Muscle of leg (tissue), 3 donors: ENCODE measurements at regions not wholly inside any gene's neighbourhood (a gene's known extent, or its start where the extent isn't known, plus 50 kb on each side); places are given as distances from the start of the nearest gene placed in this dataset.

ENCODE experiments used
- DNase-seq: peaks from one replicate; pipeline ENCODE4 v3.0.0; 2013
- H3K27ac ChIP-seq: one replicate; pipeline ENCODE4 v1.5.1; 2013; ENCODE audit warnings: mild to moderate bottlenecking, low read length, control low read depth
- H3K27me3 ChIP-seq: one replicate; pipeline ENCODE4 v1.6.1; 2013; ENCODE audit warnings: low read length; ENCODE audit not compliant: control insufficient read depth, insufficient read depth
- H3K36me3 ChIP-seq: one replicate; pipeline ENCODE4 v1.6.1; 2013; ENCODE audit warnings: low read length; ENCODE audit not compliant: control insufficient read depth, insufficient read depth
- H3K4me1 ChIP-seq: one replicate; pipeline ENCODE4 v1.6.1; 2013; ENCODE audit warnings: low read length; ENCODE audit not compliant: control insufficient read depth, insufficient read depth
- H3K4me3 ChIP-seq: one replicate; pipeline ENCODE4 v1.5.1; 2013; ENCODE audit warnings: low read length, control low read depth
- H3K9me3 ChIP-seq: replicated peaks from 2 replicates; pipeline ENCODE4 v1.6.1; 2013; ENCODE audit warnings: low read depth, low read length; ENCODE audit not compliant: control insufficient read depth
- WGBS: methylation state at CpG from one replicate; pipeline ENCODE4 v1.1.5; 2013; ENCODE audit warnings: missing lambda C conversion rate; ENCODE audit not compliant: insufficient coverage; 5-methylcytosine and 5-hydroxymethylcytosine counted together

DNA sequence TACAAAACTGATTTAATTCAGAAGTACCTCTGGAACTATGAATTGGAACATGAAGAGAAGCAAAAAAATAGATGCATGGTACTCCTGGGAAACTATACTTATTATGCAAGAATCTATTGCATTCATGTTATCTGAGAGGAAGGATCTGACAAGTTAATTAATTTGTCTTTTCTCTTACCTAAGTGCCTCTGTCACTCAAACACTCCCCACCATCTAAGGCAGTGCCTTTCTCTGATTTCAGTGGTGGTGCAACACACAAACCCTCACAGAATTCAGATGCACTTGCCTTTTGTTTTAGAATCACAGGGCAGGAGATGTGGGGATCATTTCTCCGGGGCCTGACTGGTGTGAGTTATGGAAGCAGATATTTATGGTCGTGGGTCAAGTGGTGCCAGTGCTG lies 52.5 kb upstream of the C9orf72 start:
- no CpG with 5 or more reads among the region's 2 CpGs for WGBS
- no peaks in the 10 kb centered on the region for H3K27me3 ChIP-seq
- H3K4me3 ChIP-seq = no peak overlapping the region
- no peaks in the 10 kb centered on the region for H3K9me3 ChIP-seq
- no peak for DNase-seq
- no peaks in the 10 kb centered on the region for H3K36me3 ChIP-seq
- H3K4me1 ChIP-seq = no peaks in the 10 kb centered on the region
- H3K27ac ChIP-seq = no peak overlapping the region

GRCh38 chr9:27626244-27627187 lies 53.2 kb upstream of the C9orf72 start:
- Histone ChIP-seq H3K27me3 (no peaks in the 10 kb centered on the region), H3K4me3 (no peak overlapping the region), H3K36me3 (no peaks in the 10 kb centered on the region), H3K27ac (no peak overlapping the region), H3K9me3 (no peaks in the 10 kb centered on the region), H3K4me1 (no peaks in the 10 kb centered on the region)
- DNase-seq = no peak
- WGBS = 61% methylated on average over 5 of the region's 8 CpGs

GRCh38 chr9:27627188-27627564 lies 53.9 kb upstream of the C9orf72 start:
- Histone ChIP-seq H3K4me3 (no peak overlapping the region), H3K9me3 (no peaks in the 10 kb centered on the region), H3K27ac (no peak overlapping the region), H3K4me1 (no peaks in the 10 kb centered on the region), H3K36me3 (no peaks in the 10 kb centered on the region), H3K27me3 (no peaks in the 10 kb centered on the region)
- no peak for DNase-seq
- 0% methylated on average over 2 of the region's 5 CpGs for WGBS

DNA sequence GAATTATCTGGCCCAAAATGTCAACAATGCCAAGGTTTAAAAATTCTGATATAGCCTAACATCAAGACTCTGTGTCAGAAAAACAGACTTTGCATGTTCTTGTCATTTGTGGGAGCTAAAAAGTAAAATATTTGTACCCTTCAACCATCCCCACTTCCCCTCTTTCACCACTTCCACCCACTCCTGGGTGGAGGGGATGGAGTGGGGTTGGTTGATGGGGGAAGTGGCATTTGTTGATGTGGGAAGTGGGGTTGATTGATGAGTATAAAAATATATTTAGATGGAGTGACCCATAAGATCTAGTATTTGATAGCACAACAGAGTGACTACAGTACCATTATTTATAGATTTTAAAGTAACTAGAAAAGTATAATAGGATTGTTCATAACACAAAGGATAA lies 55.0 kb upstream of the C9orf72 start:
- no peak for DNase-seq
- no peaks in the 10 kb centered on the region for H3K4me1 ChIP-seq
- no peak overlapping the region for H3K4me3 ChIP-seq
- no peaks in the 10 kb centered on the region for H3K27me3 ChIP-seq
- no peak overlapping the region for H3K27ac ChIP-seq
- H3K9me3 ChIP-seq = no peaks in the 10 kb centered on the region
- no peaks in the 10 kb centered on the region for H3K36me3 ChIP-seq

DNA sequence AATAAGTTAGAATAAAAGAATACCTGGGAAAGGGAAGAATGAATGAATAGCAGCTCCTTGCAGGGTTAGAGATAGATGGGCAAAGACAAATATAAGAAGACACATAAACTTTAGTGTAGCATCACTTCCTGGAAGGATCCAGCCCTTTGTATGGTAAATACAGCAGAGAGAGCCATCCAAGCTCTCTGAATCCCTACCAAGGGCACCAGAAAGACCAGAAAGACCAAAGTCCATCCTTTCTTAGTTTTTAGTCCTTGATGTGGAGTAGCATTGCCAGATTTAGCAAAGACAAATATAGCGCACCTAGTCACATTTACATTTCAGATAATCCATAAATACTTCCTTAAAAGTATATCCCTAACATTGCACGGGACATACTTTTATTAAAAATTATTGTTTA lies 56.1 kb upstream of the C9orf72 start:
- Histone ChIP-seq H3K27me3 (no peaks in the 10 kb centered on the region), H3K4me3 (no peak overlapping the region), H3K4me1 (no peaks in the 10 kb centered on the region), H3K9me3 (no peaks in the 10 kb centered on the region), H3K36me3 (no peaks in the 10 kb centered on the region), H3K27ac (no peak overlapping the region)
- DNase-seq = no peak
- no CpG with 5 or more reads among the region's 2 CpGs for WGBS

DNA sequence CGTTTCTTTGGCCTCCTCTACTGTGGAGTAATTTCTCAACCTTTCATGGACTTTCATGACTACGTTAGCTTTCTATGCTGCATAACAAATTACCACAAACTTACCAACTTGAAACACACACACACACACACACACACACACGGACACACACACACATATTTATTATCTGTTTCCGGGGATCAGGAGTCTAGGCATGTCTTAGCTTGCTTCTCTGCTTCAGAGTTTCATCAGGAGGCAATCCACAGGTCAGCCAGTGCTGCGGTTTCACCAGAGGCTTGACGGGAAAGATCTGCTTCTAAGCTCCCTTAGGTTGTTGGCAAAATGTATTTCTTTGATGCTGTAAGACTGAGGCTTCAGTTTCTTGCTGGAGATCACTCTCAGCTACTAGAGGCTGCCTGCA lies 59.0 kb upstream of the C9orf72 start:
- Histone ChIP-seq H3K4me1 (no peaks in the 10 kb centered on the region), H3K27ac (no peak overlapping the region), H3K9me3 (no peaks in the 10 kb centered on the region), H3K27me3 (no peaks in the 10 kb centered on the region), H3K36me3 (no peaks in the 10 kb centered on the region), H3K4me3 (no peak overlapping the region)
- 92% methylated on average over 2 of the region's 6 CpGs for WGBS
- DNase-seq = no peak

GRCh38 chr9:27633764-27634163 lies 60.5 kb upstream of the C9orf72 start:
- no peak overlapping the region for H3K4me3 ChIP-seq
- WGBS = 78% methylated on average over 1 of the region's 4 CpGs

DNA sequence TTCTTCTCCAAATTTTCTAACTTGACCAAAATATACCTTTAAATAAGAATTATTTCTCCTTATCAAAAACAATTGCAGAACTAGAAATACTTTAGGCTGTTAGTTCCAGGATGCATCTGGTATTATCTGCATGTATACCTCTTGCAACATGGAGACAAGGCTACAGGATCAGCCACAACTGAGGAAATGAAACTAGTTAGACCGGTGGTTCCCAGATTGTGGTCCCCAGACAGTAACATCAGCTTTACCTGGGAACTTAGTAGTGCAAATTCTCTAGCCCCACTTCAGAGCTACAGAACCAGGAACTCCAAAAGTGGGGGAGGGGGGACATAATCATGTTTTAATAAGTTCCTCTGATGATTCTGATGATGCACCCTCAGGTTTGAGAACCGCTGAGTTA lies 61.6 kb upstream of the C9orf72 start:
- no CpG with 5 or more reads among the region's 2 CpGs for WGBS
- Histone ChIP-seq H3K9me3 (no peaks in the 10 kb centered on the region), H3K36me3 (no peaks in the 10 kb centered on the region), H3K27ac (no peak overlapping the region), H3K4me3 (no peak overlapping the region), H3K4me1 (no peaks in the 10 kb centered on the region), H3K27me3 (no peaks in the 10 kb centered on the region)
- DNase-seq = peak; percentile 39

More at GRCh38 chr9:27633764-27634163, 60.5 kb upstream of the C9orf72 start:
- H3K27ac ChIP-seq = no peak overlapping the region
- no peak for DNase-seq
- no peaks in the 10 kb centered on the region for H3K4me1 ChIP-seq
- no peaks in the 10 kb centered on the region for H3K9me3 ChIP-seq
- no peaks in the 10 kb centered on the region for H3K27me3 ChIP-seq
- no peaks in the 10 kb centered on the region for H3K36me3 ChIP-seq

GRCh38 chr9:27638716-27639115 lies 65.4 kb upstream of the C9orf72 start:
- 83% methylated on average over 1 of the region's 6 CpGs for WGBS
- Histone ChIP-seq H3K27ac (no peak overlapping the region), H3K9me3 (no peaks in the 10 kb centered on the region), H3K4me3 (no peak overlapping the region), H3K36me3 (no peaks in the 10 kb centered on the region), H3K27me3 (no peaks in the 10 kb centered on the region), H3K4me1 (no peaks in the 10 kb centered on the region)
- no peak for DNase-seq

GRCh38 chr9:27645161-27645840 lies 72.0 kb upstream of the C9orf72 start:
- Histone ChIP-seq H3K4me1 (peaks cover 6% of the 10 kb centered on the region), H3K4me3 (no peak overlapping the region), H3K27me3 (no peaks in the 10 kb centered on the region), H3K36me3 (no peaks in the 10 kb centered on the region), H3K9me3 (no peaks in the 10 kb centered on the region), H3K27ac (no peak overlapping the region)
- DNase-seq = peak; percentile 52
- WGBS = 40% methylated on average over 1 of the region's 3 CpGs
